ENCODE measurements at regions not wholly inside any gene's neighbourhood (a gene's known extent, or its start where the extent isn't known, plus 50 kb on each side); places are given as distances from the start of the nearest gene placed in this dataset.

DNA sequence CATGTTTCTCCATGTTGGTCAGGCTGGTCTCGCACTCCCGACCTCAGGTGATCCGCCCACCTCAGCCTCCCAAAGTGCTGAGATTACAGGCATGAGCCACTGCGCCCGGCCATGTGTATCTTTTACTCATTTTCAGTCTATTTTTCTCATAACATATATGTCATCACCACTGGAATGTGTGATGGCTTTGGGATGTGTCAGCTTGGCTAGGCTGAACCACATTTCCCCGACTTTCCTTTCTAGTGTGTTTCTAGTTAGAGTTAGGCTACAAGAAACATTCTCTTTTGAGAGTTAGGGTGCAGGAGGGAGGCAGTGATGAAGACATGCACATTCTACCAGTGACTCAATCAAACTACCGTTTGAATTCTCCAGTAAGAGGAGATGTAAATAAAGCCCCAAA lies 444.9 kb upstream of the THBS1 start:
- no peak overlapping the region for H3K27ac ChIP-seq (ENCODE audit: low read depth, low read length, poor library complexity, severe bottlenecking)
- POLR2A ChIA-PET (ENCODE audit: low non-redundant PET) = no interaction called here
- DNase-seq (ENCODE audit: low spot score) = no peak

DNA sequence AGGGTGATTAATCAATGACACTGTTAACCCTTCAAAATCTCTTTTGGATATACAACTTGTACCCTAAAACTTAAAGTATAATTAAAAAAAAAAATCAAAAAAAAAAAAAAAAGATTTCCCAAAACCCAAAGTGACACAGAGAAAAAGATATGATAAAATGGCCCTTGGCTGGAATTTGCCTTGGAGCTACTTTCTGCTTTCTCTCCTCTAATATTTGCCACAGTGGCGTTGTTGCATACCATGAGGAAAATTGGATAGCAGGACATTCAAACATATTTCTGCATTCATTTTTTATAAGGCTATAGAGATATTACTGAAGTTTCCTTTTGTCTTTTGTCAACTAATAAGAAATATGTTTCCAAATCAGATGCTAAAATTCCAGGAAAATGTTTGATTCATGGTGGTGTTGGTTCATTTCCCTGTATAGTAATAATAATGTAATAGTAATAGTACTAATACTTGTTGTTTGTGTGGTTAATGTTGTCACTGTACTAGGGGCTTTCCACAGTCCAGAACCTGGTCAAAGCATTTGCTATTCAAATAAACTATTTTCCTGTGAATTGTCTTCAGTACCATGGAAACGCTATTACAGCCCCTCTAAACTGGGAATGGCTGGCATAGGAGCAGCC lies 441.3 kb upstream of the THBS1 start:
- DNase-seq (ENCODE audit: low spot score) = no peak
- BruUV-seq (replicated peaks) = no TSS peak
- intact Hi-C loops (cut with micrococcal nuclease; ENCODE audit: unreplicated experiment) = no loop called here
- no peaks in the 10 kb centered on the region for H3K9me3 ChIP-seq (ENCODE audit: low read depth, low read length, poor library complexity, severe bottlenecking)
- H3K27me3 ChIP-seq (replicated peaks; ENCODE audit: insufficient read depth, low read depth, low read length, poor library complexity) = peaks cover 40% of the 10 kb centered on the region
- ChIA-PET POLR2A (ENCODE audit: low non-redundant PET) (no interaction called here), CTCF (no interaction called here)
- H3K27ac ChIP-seq (ENCODE audit: low read depth, low read length, poor library complexity, severe bottlenecking) = no peak overlapping the region
- H3K4me1 ChIP-seq (ENCODE audit: insufficient read depth, low read length, poor library complexity, severe bottlenecking) = no peaks in the 10 kb centered on the region
- no peaks in the 10 kb centered on the region for H3K36me3 ChIP-seq (ENCODE audit: insufficient read depth, low read length, poor library complexity, severe bottlenecking)
- no peak for TF ChIP-seq EZH2 (IDR thresholded peaks at IDR 0.05; ENCODE audit: borderline replicate concordance, low read depth, low read length, poor library complexity, severe bottlenecking)
- TF ChIP-seq, protein P1, sequence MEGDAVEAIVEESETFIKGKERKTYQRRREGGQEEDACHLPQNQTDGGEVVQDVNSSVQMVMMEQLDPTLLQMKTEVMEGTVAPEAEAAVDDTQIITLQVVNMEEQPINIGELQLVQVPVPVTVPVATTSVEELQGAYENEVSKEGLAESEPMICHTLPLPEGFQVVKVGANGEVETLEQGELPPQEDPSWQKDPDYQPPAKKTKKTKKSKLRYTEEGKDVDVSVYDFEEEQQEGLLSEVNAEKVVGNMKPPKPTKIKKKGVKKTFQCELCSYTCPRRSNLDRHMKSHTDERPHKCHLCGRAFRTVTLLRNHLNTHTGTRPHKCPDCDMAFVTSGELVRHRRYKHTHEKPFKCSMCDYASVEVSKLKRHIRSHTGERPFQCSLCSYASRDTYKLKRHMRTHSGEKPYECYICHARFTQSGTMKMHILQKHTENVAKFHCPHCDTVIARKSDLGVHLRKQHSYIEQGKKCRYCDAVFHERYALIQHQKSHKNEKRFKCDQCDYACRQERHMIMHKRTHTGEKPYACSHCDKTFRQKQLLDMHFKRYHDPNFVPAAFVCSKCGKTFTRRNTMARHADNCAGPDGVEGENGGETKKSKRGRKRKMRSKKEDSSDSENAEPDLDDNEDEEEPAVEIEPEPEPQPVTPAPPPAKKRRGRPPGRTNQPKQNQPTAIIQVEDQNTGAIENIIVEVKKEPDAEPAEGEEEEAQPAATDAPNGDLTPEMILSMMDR (conservative IDR thresholded peaks at IDR 0.05; ENCODE audit: low read depth, low read length) = no peak
- no peak overlapping the region for H3K4me3 ChIP-seq (ENCODE audit: low read depth, low read length, poor library complexity, severe bottlenecking)

More for the DNA sequence above, 444.9 kb upstream of the THBS1 start:
- no TSS peak for BruUV-seq (replicated peaks)
- Histone ChIP-seq H3K4me1 (ENCODE audit: insufficient read depth, low read length, poor library complexity, severe bottlenecking) (no peaks in the 10 kb centered on the region), H3K36me3 (ENCODE audit: insufficient read depth, low read length, poor library complexity, severe bottlenecking) (no peaks in the 10 kb centered on the region), H3K27me3 (replicated peaks; ENCODE audit: insufficient read depth, low read depth, low read length, poor library complexity) (peaks cover 45% of the 10 kb centered on the region), H3K4me3 (ENCODE audit: low read depth, low read length, poor library complexity, severe bottlenecking) (no peak overlapping the region), H3K9me3 (ENCODE audit: low read depth, low read length, poor library complexity, severe bottlenecking) (no peaks in the 10 kb centered on the region)
- intact Hi-C loops (cut with micrococcal nuclease; ENCODE audit: unreplicated experiment) = no loop called here
- CTCF ChIA-PET = no interaction called here
- no peak for TF ChIP-seq EZH2 (IDR thresholded peaks at IDR 0.05; ENCODE audit: borderline replicate concordance, low read depth, low read length, poor library complexity, severe bottlenecking)
- TF ChIP-seq, protein P1 (conservative IDR thresholded peaks at IDR 0.05; ENCODE audit: low read depth, low read length) = no peak

DNA sequence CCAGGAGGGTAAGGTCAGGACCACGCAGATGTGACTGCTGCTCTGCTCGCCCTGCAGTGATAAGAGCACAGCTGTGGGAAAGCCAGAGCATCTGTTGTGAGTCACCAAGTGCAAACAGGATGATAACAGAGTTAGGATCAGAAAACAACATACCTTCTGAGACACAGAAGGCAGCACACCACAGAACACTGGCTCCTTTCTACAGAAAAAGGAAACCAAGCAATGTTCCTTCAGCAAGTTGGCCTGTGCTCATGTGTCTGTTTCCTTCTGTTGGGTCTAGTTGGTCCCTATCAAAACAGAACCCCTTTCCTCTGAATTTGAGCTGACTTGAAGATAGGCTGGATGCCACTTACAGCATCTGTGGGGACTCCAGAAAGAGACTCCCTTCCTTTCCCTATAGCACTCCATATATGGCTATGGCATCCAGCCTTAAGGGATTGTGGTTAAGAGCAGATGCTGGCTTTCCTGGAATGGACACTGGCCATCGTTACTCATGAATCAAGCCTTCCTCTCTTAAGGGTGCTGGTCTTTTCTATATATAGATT lies 440.7 kb upstream of the THBS1 start:
- Histone ChIP-seq H3K27ac (ENCODE audit: low read depth, low read length, poor library complexity, severe bottlenecking) (no peak overlapping the region), H3K4me3 (ENCODE audit: low read depth, low read length, poor library complexity, severe bottlenecking) (no peak overlapping the region), H3K9me3 (ENCODE audit: low read depth, low read length, poor library complexity, severe bottlenecking) (no peaks in the 10 kb centered on the region), H3K36me3 (ENCODE audit: insufficient read depth, low read length, poor library complexity, severe bottlenecking) (no peaks in the 10 kb centered on the region), H3K27me3 (replicated peaks; ENCODE audit: insufficient read depth, low read depth, low read length, poor library complexity) (peaks cover 37% of the 10 kb centered on the region), H3K4me1 (ENCODE audit: insufficient read depth, low read length, poor library complexity, severe bottlenecking) (no peaks in the 10 kb centered on the region)
- no peak for DNase-seq (ENCODE audit: low spot score)
- no TSS peak for BruUV-seq (replicated peaks)
- intact Hi-C loops (cut with micrococcal nuclease; ENCODE audit: unreplicated experiment) = no loop called here
- POLR2A ChIA-PET (ENCODE audit: low non-redundant PET) = no interaction called here
- TF ChIP-seq, protein P1 (conservative IDR thresholded peaks at IDR 0.05; ENCODE audit: low read depth, low read length) = no peak
- TF ChIP-seq EZH2 (IDR thresholded peaks at IDR 0.05; ENCODE audit: borderline replicate concordance, low read depth, low read length, poor library complexity, severe bottlenecking) = no peak
- CTCF ChIA-PET = no interaction called here
